Neuronal stem cell (in vitro differentiated cells): ENCODE measurements at regions not wholly inside any gene's neighbourhood (a gene's known extent, or its start where the extent isn't known, plus 50 kb on each side); places are given as distances from the start of the nearest gene placed in this dataset.
"Not testable (repeated sequence)": the region's sequence is repeated elsewhere in the genome, so short reads cannot be mapped to it uniquely, and the experiment has no call there.

Source experiments
- DNase-seq: peaks from one replicate; pipeline ENCODE4 v3.0.0-alpha.2; 2013; ENCODE audit warnings: low spot score
- H2AFZ ChIP-seq: one replicate; pipeline ENCODE4 v1.6.1; 2013; ENCODE audit warnings: mild to moderate bottlenecking, low read length, inconsistent platforms
- H2AK5ac ChIP-seq: 2 replicates; pipeline ENCODE4 v1.6.1; 2013; ENCODE audit warnings: low read depth, mild to moderate bottlenecking, inconsistent platforms, low read length, moderate library complexity, mixed read lengths
- H2BK120ac ChIP-seq: 2 replicates; pipeline ENCODE4 v1.6.1; 2013; ENCODE audit warnings: low read depth, mild to moderate bottlenecking, inconsistent platforms, low read length, moderate library complexity, mixed read lengths
- H2BK12ac ChIP-seq: one replicate; pipeline ENCODE4 v1.6.1; 2013; ENCODE audit warnings: low read length, inconsistent platforms
- H2BK15ac ChIP-seq: 2 replicates; pipeline ENCODE4 v1.6.1; 2013; ENCODE audit warnings: mild to moderate bottlenecking, low read length, inconsistent platforms, mixed read lengths
- H2BK5ac ChIP-seq: one replicate; pipeline ENCODE4 v1.6.1; 2013; ENCODE audit warnings: inconsistent platforms, mild to moderate bottlenecking, low read length, moderate library complexity
- H3K14ac ChIP-seq: one replicate; pipeline ENCODE4 v1.6.1; 2013; ENCODE audit warnings: low read length, inconsistent platforms
- H3K18ac ChIP-seq: 2 replicates; pipeline ENCODE4 v1.6.1; 2013; ENCODE audit warnings: low read length, inconsistent platforms
- H3K23ac ChIP-seq: 2 replicates; pipeline ENCODE4 v1.6.1; 2013; ENCODE audit warnings: low read depth, mild to moderate bottlenecking, mixed read lengths, low read length, inconsistent platforms; ENCODE audit not compliant: poor library complexity
- H3K27ac ChIP-seq: replicated peaks from 3 replicates; pipeline ENCODE4 v1.5.1; 2013; ENCODE audit warnings: low read length, inconsistent platforms
- H3K27me3 ChIP-seq, 3 experiments: 2 replicates each; pipeline ENCODE4 v1.6.1; 2013; ENCODE audit warnings: low read length in 3 of 3, mild to moderate bottlenecking in 2 of 3, inconsistent platforms in 1 of 3, low read depth in 1 of 3, mixed read lengths in 1 of 3, moderate library complexity in 1 of 3; ENCODE audit not compliant: control insufficient read depth in 3 of 3, insufficient read depth in 3 of 3
- H3K36me3 ChIP-seq, 2 donors: replicated peaks in 1 of 2; 2 replicates each; pipeline ENCODE4 v1.6.1; 2013; ENCODE audit warnings: low read length in 2 of 2; ENCODE audit not compliant: control insufficient read depth in 2 of 2, insufficient read depth in 2 of 2
- H3K4ac ChIP-seq: 2 replicates; pipeline ENCODE4 v1.6.1; 2013; ENCODE audit warnings: inconsistent platforms, mild to moderate bottlenecking, low read length, moderate library complexity
- H3K4me1 ChIP-seq, 2 donors: 1 replicate in 1 of 2; 2 replicates in 1 of 2; pipeline ENCODE4 v1.6.1; 2013; ENCODE audit warnings: low read length in 2 of 2, low read depth in 1 of 2; ENCODE audit not compliant: control insufficient read depth in 2 of 2, insufficient read depth in 1 of 2
- H3K4me2 ChIP-seq: one replicate; pipeline ENCODE4 v1.6.1; 2013; ENCODE audit warnings: mild to moderate bottlenecking, low read length, inconsistent platforms; ENCODE audit not compliant: insufficient read depth, poor library complexity, severe bottlenecking
- H3K4me3 ChIP-seq, 2 donors: 2 replicates each; pipeline ENCODE4 v1.5.1; 2013; ENCODE audit warnings: low read length in 2 of 2, mild to moderate bottlenecking in 2 of 2, inconsistent platforms in 1 of 2, moderate library complexity in 1 of 2
- H3K79me1 ChIP-seq: one replicate; pipeline ENCODE4 v1.6.1; 2013; ENCODE audit warnings: low read depth, mild to moderate bottlenecking, inconsistent platforms, low read length, moderate library complexity
- H3K9ac ChIP-seq: one replicate; pipeline ENCODE4 v1.6.1; 2013; ENCODE audit warnings: mild to moderate bottlenecking, low read depth, low read length, inconsistent platforms; ENCODE audit not compliant: poor library complexity
- H3K9me3 ChIP-seq, 2 donors: replicated peaks in 1 of 2; 2 replicates each; pipeline versions ENCODE3 to v1.6.1; 2013; ENCODE audit warnings: low read length in 2 of 2, mild to moderate bottlenecking in 2 of 2, inconsistent platforms in 1 of 2, low read depth in 1 of 2, mixed read lengths in 1 of 2, moderate library complexity in 1 of 2; ENCODE audit not compliant: control insufficient read depth in 2 of 2, insufficient read depth in 1 of 2
- H4K8ac ChIP-seq: one replicate; pipeline ENCODE4 v1.6.1; 2013; ENCODE audit warnings: low read depth, mild to moderate bottlenecking, inconsistent platforms, low read length, moderate library complexity
- H4K91ac ChIP-seq: one replicate; pipeline ENCODE4 v1.6.1; 2013; ENCODE audit warnings: low read length, low read depth, mild to moderate bottlenecking, inconsistent platforms; ENCODE audit not compliant: poor library complexity
- WGBS, 2 donors: extraction: QIAGEN DNeasy Blood & Tissue Kit; methylation state at CpG; one replicate each; pipeline ENCODE4 v1.1.7; 2013; ENCODE audit warnings: missing lambda C conversion rate in 2 of 2, mixed read lengths in 1 of 2; ENCODE audit not compliant: insufficient read length in 2 of 2, insufficient replicate concordance in 1 of 2; ENCODE audit errors: extremely low coverage in 2 of 2; 5-methylcytosine and 5-hydroxymethylcytosine counted together

DNA sequence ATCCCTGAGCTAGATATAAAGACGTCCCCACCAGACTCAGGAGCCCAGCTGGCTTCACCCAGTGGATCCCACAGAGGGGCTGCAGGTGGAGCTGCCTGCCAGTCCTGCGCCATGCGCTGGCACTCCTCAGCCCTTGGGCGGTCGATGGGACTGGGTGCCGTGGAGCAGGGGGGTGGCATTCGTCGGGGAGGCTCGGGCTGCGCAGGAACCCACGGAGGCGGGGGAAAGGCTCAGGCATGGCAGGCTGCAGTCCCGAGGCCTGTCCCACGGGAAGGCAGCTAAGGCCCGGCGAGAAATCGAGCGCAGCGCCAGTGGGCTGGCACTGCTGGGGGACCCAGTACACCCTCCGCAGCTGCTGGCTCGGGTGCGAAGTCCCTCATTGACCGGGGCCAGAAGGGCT lies 555.1 kb upstream of the CDH10 start:
- H3K18ac ChIP-seq, H2BK120ac ChIP-seq, H3K79me1 ChIP-seq, H3K14ac ChIP-seq, H2BK15ac ChIP-seq, DNase-seq, H3K4me1 ChIP-seq, H2AFZ ChIP-seq, H2AK5ac ChIP-seq, H2BK5ac ChIP-seq, H3K9me3 ChIP-seq, H3K36me3 ChIP-seq, H3K23ac ChIP-seq, H3K4me3 ChIP-seq, H3K27me3 ChIP-seq, H3K9ac ChIP-seq, H4K91ac ChIP-seq, H2BK12ac ChIP-seq, H3K4me2 ChIP-seq, H4K8ac ChIP-seq, H3K27ac ChIP-seq, H3K4ac ChIP-seq: not testable (repeated sequence)
- no CpG with 5 or more reads among the region's 23 CpGs for WGBS, 2 donors

DNA sequence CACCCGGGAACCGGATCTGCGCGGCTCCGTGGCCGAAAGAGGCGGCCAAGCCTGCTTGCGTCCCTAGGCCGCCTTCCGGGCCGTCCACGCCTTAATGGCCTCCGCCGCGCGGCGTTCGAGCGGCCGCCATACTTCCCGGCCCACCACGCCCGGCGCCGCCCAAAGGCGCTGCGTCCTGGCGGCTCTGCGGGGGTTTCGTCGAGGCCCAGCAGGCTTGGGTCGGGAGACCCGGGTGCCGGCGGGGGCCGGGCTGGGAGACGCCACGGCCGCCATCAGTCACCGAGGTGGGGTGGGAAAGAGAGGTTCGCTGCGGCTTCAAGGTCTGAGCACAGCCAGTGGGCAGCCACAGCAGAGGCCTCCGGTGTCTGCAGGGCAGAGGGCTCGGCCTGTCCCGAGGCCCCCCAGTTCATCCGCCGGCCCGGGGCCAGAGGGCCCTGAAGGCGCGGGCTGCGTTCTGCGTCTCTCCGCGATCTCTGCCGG lies 545.8 kb upstream of the CDH10 start:
- H3K79me1 ChIP-seq: no peaks in the 10 kb centered on the region
- H3K14ac ChIP-seq: no peak overlapping the region
- H3K23ac ChIP-seq: no peak overlapping the region
- H2BK12ac ChIP-seq: no peak overlapping the region
- H3K27me3 ChIP-seq: no peaks in the 10 kb centered on the region
- no peak overlapping the region for H2BK120ac ChIP-seq
- H3K9me3 ChIP-seq: no peaks in the 10 kb centered on the region
- H3K4me2 ChIP-seq: no peak overlapping the region
- H2AK5ac ChIP-seq: no peak overlapping the region
- H2AFZ ChIP-seq: no peak overlapping the region
- no peak overlapping the region for H3K4ac ChIP-seq
- H3K18ac ChIP-seq: no peak overlapping the region
- no peak overlapping the region for H2BK5ac ChIP-seq
- H2BK15ac ChIP-seq: no peak overlapping the region
- no peaks in the 10 kb centered on the region for H3K36me3 ChIP-seq
- no CpG with 5 or more reads among the region's 55 CpGs for WGBS, 2 donors
- DNase-seq: no peak
- no peak overlapping the region for H3K4me3 ChIP-seq
- H4K8ac ChIP-seq: no peak overlapping the region
- no peaks in the 10 kb centered on the region for H3K4me1 ChIP-seq
- no peak overlapping the region for H3K9ac ChIP-seq
- H4K91ac ChIP-seq: no peak overlapping the region
- no peak overlapping the region for H3K27ac ChIP-seq

DNA sequence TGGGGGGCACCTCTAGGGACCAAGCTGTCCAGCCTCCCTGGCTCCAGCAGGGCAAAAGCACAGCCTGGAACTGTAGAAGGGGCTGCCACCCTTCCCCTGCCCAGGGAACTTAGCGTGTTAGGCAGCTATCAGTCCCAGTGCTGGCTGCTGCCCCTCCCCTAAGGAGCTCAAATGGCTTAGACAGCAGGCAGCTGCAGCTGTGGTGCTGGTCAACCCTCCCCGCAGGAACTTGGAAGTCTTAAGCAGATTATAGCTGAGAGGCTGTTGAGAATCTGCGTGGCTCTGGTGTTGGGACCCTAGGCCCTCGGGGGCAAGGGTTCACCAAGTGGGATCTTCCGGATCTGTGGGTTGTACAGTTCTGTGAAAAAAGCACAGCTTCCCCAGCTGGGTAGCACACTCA lies 536.5 kb upstream of the CDH10 start:
- H2BK15ac ChIP-seq: no peak overlapping the region
- H3K36me3 ChIP-seq: no peaks in the 10 kb centered on the region
- no peak overlapping the region for H2BK5ac ChIP-seq
- no peak overlapping the region for H4K8ac ChIP-seq
- no peaks in the 10 kb centered on the region for H3K9me3 ChIP-seq
- H3K9ac ChIP-seq: no peak overlapping the region
- no peak overlapping the region for H3K14ac ChIP-seq
- H3K18ac ChIP-seq: peak overlapping the region; percentile 72
- no peak overlapping the region for H2BK120ac ChIP-seq
- WGBS, 2 donors: no CpG with 5 or more reads among the region's 5 CpGs
- no peak overlapping the region for H2AFZ ChIP-seq
- H3K4me3 ChIP-seq: no peak overlapping the region
- no peak overlapping the region for H2BK12ac ChIP-seq
- no peak for DNase-seq
- H3K4ac ChIP-seq: no peak overlapping the region
- no peaks in the 10 kb centered on the region for H3K27me3 ChIP-seq
- H3K79me1 ChIP-seq: no peaks in the 10 kb centered on the region
- H4K91ac ChIP-seq: no peak overlapping the region
- H3K27ac ChIP-seq: no peak overlapping the region
- H3K23ac ChIP-seq: no peak overlapping the region
- H3K4me1 ChIP-seq: no peaks in the 10 kb centered on the region
- H2AK5ac ChIP-seq: no peak overlapping the region
- no peak overlapping the region for H3K4me2 ChIP-seq

DNA sequence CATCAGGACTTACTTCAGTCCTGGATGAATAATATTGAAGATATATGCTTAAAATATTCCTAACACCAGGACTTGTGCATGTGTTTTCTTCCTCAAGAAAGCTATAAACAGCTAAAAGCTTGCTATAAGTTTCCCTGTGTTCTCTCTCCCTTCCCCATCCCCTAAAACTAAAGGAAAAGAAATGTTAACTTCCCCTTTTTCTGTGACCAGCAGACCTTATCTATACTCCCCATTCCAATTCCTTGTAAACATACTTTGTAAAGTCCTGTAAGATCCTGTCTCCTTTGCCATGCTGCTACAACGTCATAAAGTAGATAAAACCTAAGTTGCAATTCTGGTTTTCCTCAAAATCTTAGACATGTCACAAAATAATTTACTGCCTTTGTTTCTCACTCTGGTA lies 517.8 kb upstream of the CDH10 start:
- not testable (repeated sequence) for H2BK15ac ChIP-seq, DNase-seq, H3K4me1 ChIP-seq, H3K36me3 ChIP-seq, H2BK12ac ChIP-seq, H2BK5ac ChIP-seq, H3K79me1 ChIP-seq, H4K91ac ChIP-seq, H2AK5ac ChIP-seq, H2BK120ac ChIP-seq, H3K4ac ChIP-seq, H3K23ac ChIP-seq, H3K4me3 ChIP-seq, H3K27me3 ChIP-seq, H4K8ac ChIP-seq, H3K14ac ChIP-seq, H3K18ac ChIP-seq, H3K9me3 ChIP-seq, H3K27ac ChIP-seq, H3K4me2 ChIP-seq, H2AFZ ChIP-seq, H3K9ac ChIP-seq
- no CpG with 5 or more reads among the region's 1 CpG for WGBS, 2 donors
